Epithelial cell of esophagus (primary cell): ENCODE measurements at regions not wholly inside any gene's neighbourhood (a gene's known extent, or its start where the extent isn't known, plus 50 kb on each side); places are given as distances from the start of the nearest gene placed in this dataset.

Source experiments
- DNase-seq: peaks from one replicate; pipeline ENCODE4 v3.0.0; 2010; ENCODE audit warnings: low read depth
- H3K4me3 ChIP-seq: 2 replicates; pipeline ENCODE4 v1.5.1; 2011; ENCODE audit warnings: mild to moderate bottlenecking, low read length, control low read depth
- TF ChIP-seq, protein P1 (sequence below): IDR thresholded peaks from 2 replicates; pipeline ENCODE4 v1.5.1; 2011; ENCODE audit warnings: low read depth, mild to moderate bottlenecking, low read length, control low read depth, inconsistent platforms; ENCODE audit not compliant: insufficient read depth; ENCODE audit errors: missing control alignments

DNA sequence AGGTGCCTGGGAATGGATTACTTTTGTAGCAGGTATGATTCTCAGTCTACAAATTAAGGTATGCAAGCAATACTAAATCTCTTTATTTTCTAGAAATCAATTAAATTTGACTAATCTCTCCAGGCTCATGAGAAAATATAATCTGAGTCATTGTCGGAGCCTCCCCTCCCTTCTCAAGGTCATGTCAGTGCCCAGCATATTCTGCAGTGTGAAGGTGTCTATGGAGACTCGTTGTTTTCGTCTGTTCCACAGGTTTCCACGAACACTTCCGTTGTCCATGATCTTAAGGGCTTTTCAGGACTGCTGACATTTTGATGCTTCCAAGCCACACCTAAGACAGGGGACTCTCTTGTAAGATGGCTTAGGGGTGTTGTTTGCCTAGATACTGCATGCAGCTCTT, 56.6 kb upstream of the SCOC start:
- TF ChIP-seq, protein P1, sequence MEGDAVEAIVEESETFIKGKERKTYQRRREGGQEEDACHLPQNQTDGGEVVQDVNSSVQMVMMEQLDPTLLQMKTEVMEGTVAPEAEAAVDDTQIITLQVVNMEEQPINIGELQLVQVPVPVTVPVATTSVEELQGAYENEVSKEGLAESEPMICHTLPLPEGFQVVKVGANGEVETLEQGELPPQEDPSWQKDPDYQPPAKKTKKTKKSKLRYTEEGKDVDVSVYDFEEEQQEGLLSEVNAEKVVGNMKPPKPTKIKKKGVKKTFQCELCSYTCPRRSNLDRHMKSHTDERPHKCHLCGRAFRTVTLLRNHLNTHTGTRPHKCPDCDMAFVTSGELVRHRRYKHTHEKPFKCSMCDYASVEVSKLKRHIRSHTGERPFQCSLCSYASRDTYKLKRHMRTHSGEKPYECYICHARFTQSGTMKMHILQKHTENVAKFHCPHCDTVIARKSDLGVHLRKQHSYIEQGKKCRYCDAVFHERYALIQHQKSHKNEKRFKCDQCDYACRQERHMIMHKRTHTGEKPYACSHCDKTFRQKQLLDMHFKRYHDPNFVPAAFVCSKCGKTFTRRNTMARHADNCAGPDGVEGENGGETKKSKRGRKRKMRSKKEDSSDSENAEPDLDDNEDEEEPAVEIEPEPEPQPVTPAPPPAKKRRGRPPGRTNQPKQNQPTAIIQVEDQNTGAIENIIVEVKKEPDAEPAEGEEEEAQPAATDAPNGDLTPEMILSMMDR = no peak
- no peak overlapping the region for H3K4me3 ChIP-seq
- DNase-seq = no peak

DNA sequence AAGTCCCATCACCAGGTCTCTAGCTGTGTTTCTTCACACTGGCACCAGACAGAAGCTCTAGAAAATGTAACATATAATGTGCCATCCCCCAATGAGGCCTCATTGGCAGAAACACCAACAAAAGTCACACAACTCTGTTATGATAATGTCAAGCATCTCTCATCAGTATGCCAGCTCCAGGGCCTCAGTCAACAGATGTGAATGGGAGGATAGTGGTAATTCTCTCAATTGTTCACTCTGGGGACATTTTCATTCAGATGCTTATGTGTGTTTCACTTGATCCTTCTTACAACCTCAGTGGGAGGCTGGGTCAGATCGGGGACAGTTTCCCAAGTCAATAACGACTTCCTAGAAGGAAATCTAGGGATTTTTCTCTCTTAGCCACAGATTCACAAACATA, 57.5 kb upstream of the SCOC start:
- TF ChIP-seq, protein P1 = no peak
- no peak for DNase-seq
- H3K4me3 ChIP-seq = no peak overlapping the region

DNA sequence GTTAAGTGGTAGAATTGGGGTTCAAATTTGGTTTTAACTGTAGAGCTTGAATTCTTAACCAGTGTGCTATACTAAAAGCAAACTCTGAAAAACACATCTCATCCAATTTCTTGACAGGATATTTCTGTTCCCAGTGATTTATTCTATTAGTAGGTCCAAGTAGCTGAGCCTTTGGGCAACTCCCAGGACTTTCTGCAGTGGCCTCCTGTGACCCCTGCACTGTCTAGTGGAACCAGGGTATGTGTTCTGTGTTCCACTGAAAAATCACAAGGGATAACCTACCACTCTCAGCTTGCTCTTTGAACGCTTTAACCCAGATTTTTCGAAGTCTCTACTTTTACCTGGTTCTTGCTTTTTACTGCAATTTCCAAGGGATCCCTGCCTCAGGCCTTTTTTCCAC, 58.0 kb upstream of the SCOC start:
- DNase-seq = no peak
- H3K4me3 ChIP-seq = no peak overlapping the region

DNA sequence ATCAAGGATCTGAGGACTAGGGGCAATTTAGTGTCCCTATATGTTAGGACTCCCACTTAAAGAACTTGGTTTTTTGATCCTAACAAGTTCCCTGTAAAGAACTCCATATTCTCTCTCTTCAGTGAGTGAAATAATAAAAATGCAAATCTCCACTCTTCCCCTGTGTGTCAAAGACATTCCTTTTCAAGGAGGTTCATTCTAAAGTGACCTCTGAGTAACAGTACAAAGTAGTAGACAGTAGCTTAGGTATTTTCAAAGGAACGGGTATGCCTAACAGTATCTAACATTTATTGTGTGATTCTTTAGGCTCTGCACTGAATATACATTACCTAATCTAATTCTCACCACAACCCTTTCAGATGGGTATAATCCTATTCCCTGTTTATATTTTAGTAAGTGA, 58.4 kb upstream of the SCOC start:
- TF ChIP-seq, protein P1 = no peak
- no peak for DNase-seq
- no peak overlapping the region for H3K4me3 ChIP-seq

More for the DNA sequence above, 58.0 kb upstream of the SCOC start:
- TF ChIP-seq, protein P1 = no peak

DNA sequence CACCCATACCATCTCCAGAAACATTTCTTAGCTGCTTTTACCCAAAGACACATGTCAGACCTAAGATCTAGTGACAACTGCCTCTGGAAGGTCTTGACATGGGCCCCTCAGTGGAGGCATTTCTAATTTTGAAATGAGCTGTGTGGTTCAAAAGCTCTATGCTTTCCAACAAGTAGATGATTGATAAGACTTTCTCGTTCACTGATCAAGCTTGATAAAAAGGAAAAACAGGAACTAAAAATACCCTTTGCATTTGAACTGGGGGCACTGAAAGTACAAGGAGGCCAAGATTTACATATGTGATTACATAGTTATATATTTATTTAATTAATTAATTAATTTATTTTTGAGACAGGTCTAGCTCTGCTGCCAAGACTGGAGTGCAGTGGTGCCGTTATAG, 61.3 kb upstream of the SCOC start:
- TF ChIP-seq, protein P1 = no peak
- no peak for DNase-seq
- no peak overlapping the region for H3K4me3 ChIP-seq

DNA sequence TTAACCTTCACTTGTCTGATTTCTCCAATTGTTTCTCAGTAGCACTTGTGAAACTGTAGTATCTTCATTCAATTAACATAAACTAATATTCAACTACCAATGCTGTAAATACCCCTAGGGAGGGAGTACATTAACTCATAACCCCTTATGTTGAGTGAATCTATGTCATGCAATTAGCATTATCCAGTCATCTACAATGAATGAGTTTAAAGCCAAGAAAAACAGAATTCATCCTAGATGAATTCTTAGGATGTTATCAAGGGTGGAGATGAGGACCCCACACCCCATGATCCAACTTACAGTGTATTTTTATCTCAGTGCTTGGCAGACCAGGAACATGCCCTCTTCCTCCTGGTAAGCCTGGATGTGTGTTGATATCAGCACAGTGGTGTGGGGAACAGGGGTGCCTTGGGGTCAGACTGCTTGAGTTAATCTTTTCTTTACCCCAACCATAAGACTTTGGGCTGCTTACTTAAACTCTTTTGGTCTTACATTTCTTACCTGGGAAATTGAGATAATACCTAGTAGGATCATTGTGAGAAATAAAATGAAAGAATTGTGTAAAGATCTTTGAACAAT, 62.1 kb upstream of the SCOC start:
- H3K4me3 ChIP-seq = no peak overlapping the region
- TF ChIP-seq, protein P1 = no peak

DNA sequence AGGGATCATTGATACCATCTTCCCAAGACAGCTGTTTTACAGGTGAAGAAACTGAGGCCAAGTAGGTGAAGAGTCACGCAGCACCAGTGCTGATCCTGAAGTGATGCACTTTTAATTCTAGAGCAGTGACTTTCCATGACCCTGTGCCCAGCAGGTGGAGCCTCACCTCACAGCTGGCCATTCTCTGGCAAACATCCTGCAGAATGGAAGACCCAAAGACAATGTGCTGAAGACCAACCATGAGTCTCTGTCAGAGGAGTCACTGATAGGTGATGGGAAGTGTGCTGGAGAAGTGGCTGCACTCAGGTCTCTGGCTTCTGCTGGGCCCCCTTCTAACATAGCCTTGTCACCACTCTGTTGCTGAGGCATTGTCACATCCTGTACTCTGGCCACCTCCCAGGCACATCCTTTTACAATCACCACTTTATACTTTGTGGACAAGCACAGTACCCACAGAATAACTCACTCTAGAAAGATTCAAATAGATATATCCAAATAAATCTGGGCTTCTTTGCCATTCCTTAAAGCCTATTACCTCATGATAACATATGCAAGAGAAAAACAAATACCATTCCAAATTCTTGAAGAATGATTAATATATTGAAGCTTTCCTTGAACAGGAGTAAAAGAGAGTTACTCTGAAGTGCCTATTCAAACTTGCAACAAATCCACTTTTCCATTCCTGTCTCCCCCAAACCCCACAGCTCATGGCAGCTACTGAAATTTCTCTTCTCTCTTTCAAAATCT, 64.1 kb upstream of the SCOC start:
- no peak overlapping the region for H3K4me3 ChIP-seq
- peak; percentile 27 for DNase-seq
- TF ChIP-seq, protein P1 = no peak

More for the DNA sequence above, 62.1 kb upstream of the SCOC start:
- no peak for DNase-seq
